ENCODE measurements at regions not wholly inside any gene's neighbourhood (a gene's known extent, or its start where the extent isn't known, plus 50 kb on each side); places are given as distances from the start of the nearest gene placed in this dataset.

- CTCF ChIA-PET, result interaction anchor here (1.4 kb wide), 1 partner anchor 16 kb away, joined by 3 read pairs; no protein-coding TSS in a partner anchor
- RAD21 ChIA-PET (ENCODE audit: unreplicated experiment), result no interaction called here
- ATAC-seq, result no peak
- no peaks in the 10 kb centered on the region for H3K4me1 ChIP-seq (ENCODE audit: control insufficient read depth, insufficient read depth, low read length)
- TF ChIP-seq HDAC6 (IDR thresholded peaks at IDR 0.05; ENCODE audit: unreplicated experiment), result no peak
- no peak for TF ChIP-seq CBX5 (IDR thresholded peaks at IDR 0.05; ENCODE audit: low read depth)
- no peak for TF ChIP-seq SIX5 (IDR thresholded peaks at IDR 0.05; ENCODE audit: low read depth, low read length, severe bottlenecking)
- no peak for TF ChIP-seq ZZZ3 (IDR thresholded peaks at IDR 0.05; ENCODE audit: control insufficient read depth, insufficient read length, low read depth)
- TF ChIP-seq RELA (IDR thresholded peaks at IDR 0.05; ENCODE audit: borderline replicate concordance, partially characterized antibody), result no peak
- WGBS (ENCODE audit: insufficient coverage, insufficient replicate concordance, low lambda C conversion rate, missing lambda C conversion rate), result 20% methylated on average over 2 of the region's 2 CpGs
- no peaks in the 10 kb centered on the region for H3K9me3 ChIP-seq (replicated peaks; ENCODE audit: control insufficient read depth, insufficient read depth, low read length)
- no peaks in the 10 kb centered on the region for H3K36me3 ChIP-seq (ENCODE audit: control insufficient read depth in 2 of 2, insufficient read depth in 2 of 2, low read length in 1 of 2)
- intact Hi-C loops (cut with micrococcal nuclease; ENCODE audit: unreplicated experiment), result no loop called here
- POLR2A ChIA-PET, result no interaction called here
- in situ Hi-C loops (cut with MboI), result no loop called here
- no peaks in the 10 kb centered on the region for H3K79me2 ChIP-seq (ENCODE audit: control insufficient read depth, insufficient read depth, low read length)
- no peak overlapping the region for H3K9ac ChIP-seq (ENCODE audit: control insufficient read depth, insufficient read depth, low read length)
- no peak for DNase-seq (ENCODE audit: low read depth, low spot score)
- no peaks in the 10 kb centered on the region for H4K20me1 ChIP-seq (ENCODE audit: control insufficient read depth, insufficient read depth)
- BruUV-seq (replicated peaks), result no TSS peak
- H2AFZ ChIP-seq (ENCODE audit: control insufficient read depth, low read depth, low read length), result no peak overlapping the region
- no peaks in the 10 kb centered on the region for H3K27me3 ChIP-seq (replicated peaks in 1 of 2; ENCODE audit: control insufficient read depth in 2 of 2, insufficient read depth in 2 of 2, low read length in 1 of 2)
- FAIRE-seq, result no peak
- H3K4me2 ChIP-seq (ENCODE audit: control insufficient read depth, insufficient read depth), result no peak overlapping the region
- SMC1A ChIA-PET (ENCODE audit: uncharacterized antibody, unreplicated experiment), result no interaction called here
- no peak overlapping the region for H3K27ac ChIP-seq (ENCODE audit: control insufficient read depth, insufficient read depth)
- H3K4me3 ChIP-seq, result no peak overlapping the region
Observed at GRCh38 chr7:12942609-12943008, 255.2 kb downstream of the ARL4A start.

- Histone ChIP-seq H3K4me3 (no peak overlapping the region), H4K20me1 (ENCODE audit: control insufficient read depth, insufficient read depth) (no peaks in the 10 kb centered on the region), H3K4me1 (ENCODE audit: control insufficient read depth, insufficient read depth, low read length) (no peaks in the 10 kb centered on the region), H3K4me2 (ENCODE audit: control insufficient read depth, insufficient read depth) (no peak overlapping the region), H3K9ac (ENCODE audit: control insufficient read depth, insufficient read depth, low read length) (no peak overlapping the region), H3K27me3 (replicated peaks in 1 of 2; ENCODE audit: control insufficient read depth in 2 of 2, insufficient read depth in 2 of 2, low read length in 1 of 2) (no peaks in the 10 kb centered on the region), H2AFZ (ENCODE audit: control insufficient read depth, low read depth, low read length) (no peak overlapping the region), H3K36me3 (ENCODE audit: control insufficient read depth in 2 of 2, insufficient read depth in 2 of 2, low read length in 1 of 2) (no peaks in the 10 kb centered on the region), H3K79me2 (ENCODE audit: control insufficient read depth, insufficient read depth, low read length) (no peaks in the 10 kb centered on the region), H3K27ac (ENCODE audit: control insufficient read depth, insufficient read depth) (no peak overlapping the region), H3K9me3 (replicated peaks; ENCODE audit: control insufficient read depth, insufficient read depth, low read length) (no peaks in the 10 kb centered on the region)
- no TSS peak for BruUV-seq (replicated peaks)
- SMC1A ChIA-PET (ENCODE audit: uncharacterized antibody, unreplicated experiment), result no interaction called here
- WGBS (ENCODE audit: insufficient coverage, insufficient replicate concordance, low lambda C conversion rate, missing lambda C conversion rate), result 26% methylated on average over 2 of the region's 2 CpGs
- CTCF ChIA-PET, result no interaction called here
- no peak for DNase-seq (ENCODE audit: low read depth, low spot score)
- intact Hi-C loops (cut with micrococcal nuclease; ENCODE audit: unreplicated experiment) (no loop called here), in situ Hi-C loops (cut with MboI) (no loop called here)
- no peak for FAIRE-seq
- no peak for ATAC-seq
- TF ChIP-seq SIN3A (IDR thresholded peaks at IDR 0.05; ENCODE audit: low read depth, low read length) (no peak), PBX3 (IDR thresholded peaks at IDR 0.05; ENCODE audit: insufficient replicate concordance, low read depth, low read length) (no peak), BCLAF1 (IDR thresholded peaks at IDR 0.05) (no peak), ZBED1 (IDR thresholded peaks at IDR 0.05; ENCODE audit: borderline replicate concordance) (no peak), MYC (IDR thresholded peaks at IDR 0.05; ENCODE audit: insufficient read depth, insufficient read length, insufficient replicate concordance, low read length, severe bottlenecking) (no peak), SMAD5 (IDR thresholded peaks at IDR 0.05; ENCODE audit: low read depth) (no peak), CHD4 (IDR thresholded peaks at IDR 0.05) (no peak), YY1 (IDR thresholded peaks at IDR 0.05; ENCODE audit: low read depth, low read length) (no peak)
- RAD21 ChIA-PET (ENCODE audit: unreplicated experiment), result no interaction called here
- POLR2A ChIA-PET, result interaction anchor here (0.7 kb wide), 1 partner anchor 171 kb away, joined by 3 read pairs; no protein-coding TSS in a partner anchor
Observed at GRCh38 chr7:12943781-12944180, 256.3 kb downstream of the ARL4A start.

Measured in GM12878 (cell line).